C4-2B (cell line): ENCODE measurements at regions not wholly inside any gene's neighbourhood (a gene's known extent, or its start where the extent isn't known, plus 50 kb on each side); places are given as distances from the start of the nearest gene placed in this dataset.

Experiments
- H3K27ac ChIP-seq: fragments of 450-650 bp; 2 replicates; pipeline ENCODE4 v1.5.1; 2017
- CTCF ChIP-seq: fragments of 450-650 bp; conservative IDR thresholded peaks from 2 replicates; pipeline ENCODE4 v1.5.1; 2017; ENCODE audit warnings: mild to moderate bottlenecking
- ZFX ChIP-seq: fragments of 450-650 bp; IDR thresholded peaks from 2 replicates; pipeline ENCODE4 v1.6.1; 2017

- no peak overlapping the region for H3K27ac ChIP-seq
- TF ChIP-seq ZFX (no peak), CTCF (no peak)
These were observed 210.7 kb upstream of the PPP2R2D start for GRCh38 chr10:131689954-131690757.

- no peak overlapping the region for H3K27ac ChIP-seq
- no peak for TF ChIP-seq ZFX
- TF ChIP-seq CTCF: no peak
These were observed 210.0 kb upstream of the PPP2R2D start for GRCh38 chr10:131690805-131691239.

DNA sequence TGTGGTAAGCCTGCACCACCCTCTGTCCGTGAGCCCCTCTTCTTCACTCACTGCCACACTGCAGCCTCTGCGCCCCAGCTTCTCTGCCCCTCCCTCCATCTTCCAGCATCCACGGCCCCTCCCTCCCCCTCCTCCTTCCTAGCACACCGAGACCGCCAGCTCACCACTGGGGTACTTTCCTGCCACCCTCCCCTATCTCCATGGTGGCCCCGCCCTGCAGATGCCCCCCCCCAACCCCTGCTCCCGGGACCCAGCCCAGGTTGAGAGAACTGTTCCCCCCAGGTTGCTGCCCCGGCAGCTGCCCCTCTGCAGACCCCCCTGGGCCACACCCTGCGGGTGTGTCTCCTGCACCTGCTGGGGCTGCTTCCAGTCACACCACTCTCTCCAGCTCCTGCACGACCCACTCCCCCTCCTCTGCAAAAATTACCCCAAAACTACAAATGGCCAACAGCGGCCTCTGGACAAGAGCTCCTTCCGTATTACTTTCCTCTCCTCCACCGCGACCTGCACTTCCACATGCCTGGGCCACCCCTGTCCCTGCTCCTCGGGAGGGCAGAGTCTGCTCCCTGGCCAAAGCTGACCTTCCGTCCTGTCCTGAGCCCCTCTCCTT lies 209.2 kb upstream of the PPP2R2D start:
- TF ChIP-seq ZFX (no peak), CTCF (no peak)
- H3K27ac ChIP-seq: no peak overlapping the region

DNA sequence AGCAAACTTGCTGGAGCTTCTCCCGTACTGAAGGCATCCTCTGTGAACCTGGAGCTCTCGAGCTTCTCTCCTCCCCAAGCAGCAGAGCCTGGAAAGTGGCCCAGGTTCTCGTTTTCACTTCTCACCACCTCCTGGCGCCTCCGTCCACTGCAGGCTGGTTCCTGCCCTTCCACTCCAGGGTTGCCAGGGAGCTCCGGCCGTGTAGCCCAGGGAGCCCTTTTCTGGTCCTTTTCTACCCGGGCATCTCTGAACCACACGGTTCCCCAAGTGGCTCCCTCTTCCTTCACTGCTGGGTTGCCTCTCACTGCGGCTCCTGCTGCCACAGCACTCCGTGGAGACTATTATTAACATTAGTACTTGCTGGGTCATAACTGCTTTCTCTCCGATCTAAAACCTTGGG lies 208.6 kb upstream of the PPP2R2D start:
- TF ChIP-seq ZFX (no peak), CTCF (no peak)
- no peak overlapping the region for H3K27ac ChIP-seq

DNA sequence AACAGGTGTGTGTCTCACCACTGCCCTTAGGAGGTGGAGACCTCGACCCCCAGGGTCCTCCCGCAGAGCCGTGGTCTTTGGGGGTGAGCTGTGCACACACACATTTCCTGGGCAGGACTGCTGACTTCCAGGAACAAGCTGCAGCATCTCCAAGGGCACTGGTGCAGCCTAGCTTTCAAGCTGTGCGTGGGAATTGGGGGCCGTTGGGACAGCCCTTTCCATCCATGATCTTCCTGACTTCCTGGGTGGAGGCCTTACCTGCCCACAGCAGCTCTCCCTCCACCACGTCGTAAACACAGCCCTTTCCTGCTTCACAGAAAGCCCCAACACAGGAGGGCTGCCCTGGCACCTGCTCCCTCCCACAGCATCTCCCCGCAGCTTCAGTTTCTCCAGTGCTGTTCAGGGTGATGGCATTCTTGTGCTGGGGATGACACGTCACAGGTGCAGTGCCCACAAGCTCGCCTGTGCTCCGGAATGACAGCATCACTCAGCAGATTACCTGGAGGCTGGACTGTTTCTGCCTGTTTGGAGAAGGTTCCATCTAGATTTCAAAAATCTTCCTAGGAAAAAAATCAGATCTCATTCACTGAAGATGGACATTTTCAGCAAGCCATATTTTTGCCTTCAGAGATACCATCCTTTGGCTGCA lies 208.0 kb upstream of the PPP2R2D start:
- H3K27ac ChIP-seq: no peak overlapping the region
- TF ChIP-seq CTCF: no peak
- no peak for TF ChIP-seq ZFX

DNA sequence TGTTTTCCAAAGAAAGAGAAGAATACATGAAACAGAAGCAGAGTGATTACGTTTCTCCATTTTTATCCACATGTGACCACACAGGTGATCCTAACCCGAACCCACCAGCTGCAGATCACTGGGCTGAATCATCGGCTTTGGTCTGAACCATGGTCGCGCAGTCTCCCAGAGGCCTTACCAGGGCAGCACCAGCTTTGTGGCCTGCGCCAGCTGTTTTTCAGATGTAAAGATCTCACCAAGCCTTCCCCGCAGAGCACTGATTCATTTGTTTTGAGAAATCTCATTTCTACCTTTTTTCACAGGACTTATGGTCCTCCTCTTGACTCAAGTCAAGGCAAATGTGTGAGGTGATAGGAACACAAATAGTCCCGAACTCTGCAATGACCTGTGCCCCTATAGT lies 207.0 kb upstream of the PPP2R2D start:
- TF ChIP-seq CTCF: no peak
- TF ChIP-seq ZFX: no peak
- no peak overlapping the region for H3K27ac ChIP-seq

GRCh38 chr10:131694168-131694780 lies 206.5 kb upstream of the PPP2R2D start:
- H3K27ac ChIP-seq: no peak overlapping the region
- no peak for TF ChIP-seq CTCF
- no peak for TF ChIP-seq ZFX
